ENCODE measurements at regions not wholly inside any gene's neighbourhood (a gene's known extent, or its start where the extent isn't known, plus 50 kb on each side); places are given as distances from the start of the nearest gene placed in this dataset.

DNA sequence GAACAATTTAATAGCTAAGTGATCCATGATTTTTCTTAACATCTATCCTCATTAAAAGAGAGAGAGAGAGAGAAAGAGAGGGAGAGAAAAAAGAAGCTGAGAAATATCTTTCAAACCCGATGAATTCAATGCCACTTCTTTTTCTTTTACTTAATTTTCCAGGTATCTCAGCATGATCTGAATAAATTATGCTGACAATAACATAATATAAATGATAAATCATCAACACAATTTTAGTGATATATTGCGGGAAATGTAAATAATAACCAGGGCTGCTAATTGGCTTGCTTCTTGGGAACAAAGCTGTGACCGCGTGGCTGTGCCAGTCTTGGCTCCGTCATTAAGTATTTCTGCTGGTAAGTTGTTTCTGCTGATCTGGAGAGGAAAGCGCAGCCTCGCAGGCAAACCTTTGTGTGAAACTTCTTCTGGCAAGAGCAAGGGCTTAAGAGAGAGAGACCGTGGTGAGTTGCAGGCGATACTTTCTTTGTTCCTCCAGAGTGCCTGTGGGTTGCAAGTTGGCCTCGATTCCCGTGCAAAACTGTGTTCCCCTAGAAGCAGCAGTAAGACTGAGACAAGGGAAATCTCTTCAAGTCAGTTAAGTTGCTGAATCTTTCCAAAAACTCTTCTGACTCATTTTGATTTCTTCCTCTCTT lies 489.1 kb upstream of the TSHZ3 start:
- Histone ChIP-seq H3K23ac (ENCODE audit: insufficient read length) (no peak overlapping the region), H4K8ac (ENCODE audit: extremely low read depth, insufficient read depth, low read length) (no peak overlapping the region), H2BK12ac (ENCODE audit: low read depth, low read length) (no peak overlapping the region), H3K36me3 (ENCODE audit: control insufficient read depth in 2 of 4, insufficient read depth in 4 of 4, low read length in 3 of 4) (no peaks in the 10 kb centered on the region), H3K27ac (ENCODE audit: low read depth, low read length) (no peak overlapping the region), H2BK20ac (ENCODE audit: low read length) (no peak overlapping the region), H2BK5ac (ENCODE audit: low read depth, low read length) (no peak overlapping the region), H3K79me1 (ENCODE audit: low read depth, low read length) (no peaks in the 10 kb centered on the region), H3K14ac (ENCODE audit: insufficient read length) (no peak overlapping the region), H3K9ac (replicated peaks in 1 of 4; ENCODE audit: extremely low read depth in 1 of 4, low read depth in 3 of 4, low read length in 3 of 4) (no peak overlapping the region), H3K23me2 (ENCODE audit: low read depth, low read length) (no peaks in the 10 kb centered on the region), H2AFZ (ENCODE audit: low read length) (peak overlapping the region; percentile 95), H3K79me2 (ENCODE audit: control insufficient read depth in 1 of 2, insufficient read depth in 2 of 2, low read length in 2 of 2) (no peaks in the 10 kb centered on the region), H3K9me3 (ENCODE audit: insufficient read depth in 2 of 2, low read depth in 1 of 2, low read length in 1 of 2) (peaks cover 0 to 9% of the 10 kb centered on the region in 2 experiments; a peak in 1 of 4 replicates), H3K18ac (ENCODE audit: extremely low read depth, low read length) (no peak overlapping the region; the same call in 1 of the 2 replicates), H4K5ac (ENCODE audit: insufficient read length, low read depth, low read length) (no peak overlapping the region), H4K91ac (replicated peaks; ENCODE audit: insufficient read length, low read length) (no peak overlapping the region), H3K4ac (replicated peaks; ENCODE audit: insufficient read length, low read depth, low read length) (no peak overlapping the region), H2BK120ac (replicated peaks; ENCODE audit: low read depth, low read length) (no peak overlapping the region), H2AK5ac (ENCODE audit: low read depth, low read length) (no peak overlapping the region), H3K4me1 (replicated peaks in 1 of 4; ENCODE audit: control insufficient read depth in 3 of 4, insufficient read depth in 4 of 4, low read length in 3 of 4) (no peaks in the 10 kb centered on the region), H3K4me2 (ENCODE audit: insufficient read depth in 1 of 2, low read depth in 2 of 2, low read length in 2 of 2) (no peak overlapping the region), H3K27me3 (replicated peaks in 1 of 4; ENCODE audit: control insufficient read depth in 3 of 4, extremely low read depth in 1 of 4, insufficient read depth in 3 of 4, low read length in 3 of 4) (no peaks in the 10 kb centered on the region), H3K56ac (replicated peaks; ENCODE audit: insufficient read length, low read depth, low read length) (no peak overlapping the region), H3K4me3 (ENCODE audit: extremely low read depth in 1 of 4, insufficient read depth in 2 of 4, low read depth in 3 of 4, low read length in 4 of 4) (no peak overlapping the region), H2BK15ac (ENCODE audit: low read length) (no peak overlapping the region), H4K20me1 (replicated peaks in 1 of 2; ENCODE audit: control insufficient read depth in 1 of 2, insufficient read depth in 2 of 2, low read length in 2 of 2) (no peaks in the 10 kb centered on the region)
- DNase-seq (ENCODE audit: low read depth in 1 of 2, low spot score in 2 of 2) (no peak), FAIRE-seq (no peak)
- POLR2A ChIA-PET (ENCODE audit: partially characterized antibody), result no interaction called here
- TF ChIP-seq CEBPB (IDR thresholded peaks at IDR 0.05; ENCODE audit: low read depth, low read length) (no peak), SAP30 (IDR thresholded peaks at IDR 0.05; ENCODE audit: insufficient read depth, insufficient replicate concordance, low read length) (no peak), EGR1 (IDR thresholded peaks at IDR 0.05; ENCODE audit: borderline replicate concordance, low read depth, low read length) (no peak), KDM1A (IDR thresholded peaks at IDR 0.05; ENCODE audit: borderline replicate concordance, low read length) (no peak), JUND (IDR thresholded peaks at IDR 0.05; ENCODE audit: low read length) (no peak), KDM4A (IDR thresholded peaks at IDR 0.05; ENCODE audit: low read depth, low read length, severe bottlenecking) (no peak), CHD2 (IDR thresholded peaks at IDR 0.05; ENCODE audit: low read length) (no peak), EP300 (IDR thresholded peaks at IDR 0.05; ENCODE audit: borderline replicate concordance in 1 of 2, low read depth in 2 of 2, low read length in 2 of 2) (no peak)
- TF ChIP-seq, protein P1, sequence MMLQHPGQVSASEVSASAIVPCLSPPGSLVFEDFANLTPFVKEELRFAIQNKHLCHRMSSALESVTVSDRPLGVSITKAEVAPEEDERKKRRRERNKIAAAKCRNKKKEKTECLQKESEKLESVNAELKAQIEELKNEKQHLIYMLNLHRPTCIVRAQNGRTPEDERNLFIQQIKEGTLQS (IDR thresholded peaks at IDR 0.05; ENCODE audit: insufficient read depth, low read depth, low read length), result no peak
- 82% methylated on average over 11 of the region's 11 CpGs; no CpG with 5 or more reads in 1 of the 2 experiments for WGBS, 2 experiments (ENCODE audit: extremely low coverage in 1 of 2, insufficient coverage in 1 of 2, insufficient read length in 1 of 2, insufficient replicate concordance in 2 of 2, low coverage in 1 of 2, low lambda C conversion rate in 2 of 2, missing lambda C conversion rate in 1 of 2)
- CTCF ChIA-PET (ENCODE audit: partially characterized antibody), result interaction anchor here (1.6 kb wide), 1 partner anchor 385 kb away, joined by 4 read pairs; no protein-coding TSS in a partner anchor
